Activated CD8-positive, alpha-beta memory T cell treated with anti-CD3 and anti-CD28 coated beads, Interleukin-2, amount 50 U/mL, for 1 hour (primary cell): ENCODE measurements at regions not wholly inside any gene's neighbourhood (a gene's known extent, or its start where the extent isn't known, plus 50 kb on each side); places are given as distances from the start of the nearest gene placed in this dataset.

Experiments
- DNase-seq: peaks from one replicate; pipeline ENCODE4 v3.0.0-alpha.2; 2020; ENCODE audit errors: extremely low read depth

- DNase-seq: no peak
Measured at GRCh38 chr3:107065094-107065861, 312.0 kb upstream of the CCDC54 start.

- no peak for DNase-seq
Measured at GRCh38 chr3:107067421-107067820, 309.8 kb upstream of the CCDC54 start.

GRCh38 chr3:107068980-107069379 is 308.3 kb upstream of the CCDC54 start:
- DNase-seq: no peak

GRCh38 chr3:107076946-107077345 is 300.3 kb upstream of the CCDC54 start:
- no peak for DNase-seq

GRCh38 chr3:107077391-107077790 is 299.8 kb upstream of the CCDC54 start:
- no peak for DNase-seq

- DNase-seq: no peak
Measured at GRCh38 chr3:107082527-107082926, 294.7 kb upstream of the CCDC54 start.

- DNase-seq: no peak
Measured at GRCh38 chr3:107085261-107085660, 292.0 kb upstream of the CCDC54 start.

- DNase-seq: no peak
Measured at GRCh38 chr3:107092121-107092520, 285.1 kb upstream of the CCDC54 start.

- DNase-seq: no peak
Measured at GRCh38 chr3:107098864-107099263, 278.4 kb upstream of the CCDC54 start.

- DNase-seq: no peak
Measured at GRCh38 chr3:107100137-107100536, 277.1 kb upstream of the CCDC54 start.

GRCh38 chr3:107100573-107100972 is 276.7 kb upstream of the CCDC54 start:
- DNase-seq: no peak

GRCh38 chr3:107103786-107104185 is 273.5 kb upstream of the CCDC54 start:
- DNase-seq: no peak

- no peak for DNase-seq
Measured at GRCh38 chr3:107106316-107106715, 270.9 kb upstream of the CCDC54 start.

- no peak for DNase-seq
Measured at GRCh38 chr3:107106907-107107306, 270.3 kb upstream of the CCDC54 start.

- DNase-seq: no peak
Measured at GRCh38 chr3:107110596-107111305, 266.5 kb upstream of the CCDC54 start.

- DNase-seq: no peak
Measured at GRCh38 chr3:107111872-107112271, 265.4 kb upstream of the CCDC54 start.

- DNase-seq: no peak
Measured at GRCh38 chr3:107112356-107112755, 264.9 kb upstream of the CCDC54 start.

GRCh38 chr3:107116251-107116650 is 261.0 kb upstream of the CCDC54 start:
- no peak for DNase-seq

GRCh38 chr3:107117156-107117555 is 260.1 kb upstream of the CCDC54 start:
- DNase-seq: no peak

GRCh38 chr3:107117922-107118536 is 259.2 kb upstream of the CCDC54 start:
- no peak for DNase-seq

- DNase-seq: no peak
Measured at GRCh38 chr3:107124885-107125284, 252.4 kb upstream of the CCDC54 start.

GRCh38 chr3:107128946-107129345 is 248.3 kb upstream of the CCDC54 start:
- DNase-seq: no peak
